GM12878 (cell line): ENCODE measurements at regions not wholly inside any gene's neighbourhood (a gene's known extent, or its start where the extent isn't known, plus 50 kb on each side); places are given as distances from the start of the nearest gene placed in this dataset.

Experiments used
- BRCA1 ChIP-seq: IDR thresholded peaks from 2 replicates; pipeline ENCODE4 v1.6.1; 2011; ENCODE audit warnings: low read depth, low read length, improper control_type of control experiment
- CBX5 ChIP-seq: sonication (generic); IDR thresholded peaks from 2 replicates; pipeline ENCODE4 v1.6.1; 2016; ENCODE audit warnings: low read depth, moderate library complexity, mild to moderate bottlenecking, inconsistent platforms
- EED ChIP-seq: sonication (generic); IDR thresholded peaks from 2 replicates; pipeline ENCODE4 v1.6.1; 2016; ENCODE audit warnings: antibody characterized with exemption, low read depth
- EP300 ChIP-seq, 2 experiments: fragments of 150-350 bp in 1 of 2; IDR thresholded peaks; 2 replicates each; pipeline ENCODE4 v1.6.1; 2011 to 2012; ENCODE audit warnings: low read depth in 2 of 2, low read length in 2 of 2, borderline replicate concordance in 1 of 2, improper control_type of control experiment in 1 of 2, inconsistent platforms in 1 of 2; ENCODE audit not compliant: control insufficient read depth in 1 of 2
- FOXM1 ChIP-seq: IDR thresholded peaks from 2 replicates; pipeline ENCODE4 v1.6.1; 2012; ENCODE audit warnings: low read depth, mild to moderate bottlenecking, inconsistent platforms, low read length, moderate library complexity
- IKZF1 ChIP-seq: fragments of 450-650 bp; conservative IDR thresholded peaks from 2 replicates; pipeline ENCODE4 v1.6.1; 2017; ENCODE audit warnings: antibody characterized with exemption, mild to moderate bottlenecking
- IRF5 ChIP-seq: fragments of 450-650 bp; IDR thresholded peaks from 2 replicates; pipeline ENCODE4 v1.6.1; 2017; ENCODE audit warnings: borderline replicate concordance
- POLR2AphosphoS5 ChIP-seq: IDR thresholded peaks from 2 replicates; pipeline ENCODE4 v1.6.1; 2011; ENCODE audit warnings: mild to moderate bottlenecking, low read length, inconsistent platforms
- SIX5 ChIP-seq: IDR thresholded peaks from 2 replicates; pipeline ENCODE4 v1.6.1; 2011; ENCODE audit warnings: mild to moderate bottlenecking, low read depth, low read length, moderate library complexity; ENCODE audit not compliant: severe bottlenecking
- SMAD5 ChIP-seq: IDR thresholded peaks from 2 replicates; pipeline ENCODE4 v1.6.1; 2016; ENCODE audit warnings: antibody characterized with exemption, low read depth
- SMARCA5 ChIP-seq: fragments of 450-650 bp; IDR thresholded peaks from 2 replicates; pipeline ENCODE4 v1.6.1; 2017; ENCODE audit warnings: mild to moderate bottlenecking
- SPI1 ChIP-seq: IDR thresholded peaks from 2 replicates; pipeline ENCODE4 v1.6.1; 2011; ENCODE audit warnings: low read depth, mild to moderate bottlenecking, low read length, moderate library complexity, borderline replicate concordance; ENCODE audit not compliant: insufficient read depth
- STAT3 ChIP-seq: IDR thresholded peaks from 2 replicates; pipeline ENCODE4 v1.6.1; 2011; ENCODE audit warnings: low read depth, low read length, improper control_type of control experiment
- TCF12 ChIP-seq: IDR thresholded peaks from 2 replicates; pipeline ENCODE4 v1.6.1; 2011; ENCODE audit warnings: low read depth, mild to moderate bottlenecking, low read length
- TCF3 ChIP-seq: IDR thresholded peaks from 2 replicates; pipeline ENCODE4 v1.6.1; 2012; ENCODE audit warnings: low read depth, mild to moderate bottlenecking, low read length, borderline replicate concordance; ENCODE audit not compliant: insufficient read depth
- YBX1 ChIP-seq: fragments of 450-650 bp; IDR thresholded peaks from 2 replicates; pipeline ENCODE4 v1.6.1; 2016; ENCODE audit warnings: antibody characterized with exemption
- YY1 ChIP-seq: IDR thresholded peaks from 2 replicates; pipeline ENCODE4 v1.6.1; 2011; ENCODE audit warnings: low read depth, mild to moderate bottlenecking, low read length
- ZNF24 ChIP-seq: fragments of 450-650 bp; IDR thresholded peaks from 2 replicates; pipeline ENCODE4 v1.6.1; 2017; ENCODE audit warnings: antibody characterized with exemption, mild to moderate bottlenecking
- ZNF274 ChIP-seq: IDR thresholded peaks from one replicate; pipeline ENCODE4 v1.8.0; 2011; ENCODE audit not compliant: insufficient read length, insufficient read depth
- TF ChIP-seq, protein P1 (sequence below): fragments of 450-650 bp; IDR thresholded peaks from 2 replicates; pipeline ENCODE4 v1.6.1; 2017; ENCODE audit warnings: mild to moderate bottlenecking, moderate library complexity

GRCh38 chr9:36728651-36729520 is 156.2 kb downstream of the MELK start (continued):
- TF ChIP-seq SPI1 (no peak), IKZF1 (peak; percentile 68), STAT3 (no peak), EP300 (IDR thresholded peaks at IDR 0.05; ENCODE audit: borderline replicate concordance in 1 of 2, control insufficient read depth in 1 of 2, low read depth in 2 of 2, low read length in 2 of 2) (no peak), FOXM1 (no peak), ZNF274 (no peak), BRCA1 (no peak), TCF3 (no peak), SIX5 (no peak), YY1 (0 out of 2 replicates have a peak, but pooled peaks have one; percentile 46), YBX1 (no peak), ZNF24 (peak; percentile 83), SMARCA5 (no peak), CBX5 (no peak), IRF5 (no peak), SMAD5 (no peak), TCF12 (no peak), POLR2AphosphoS5 (no peak), EED (peak; percentile 70)
- TF ChIP-seq, protein P1, sequence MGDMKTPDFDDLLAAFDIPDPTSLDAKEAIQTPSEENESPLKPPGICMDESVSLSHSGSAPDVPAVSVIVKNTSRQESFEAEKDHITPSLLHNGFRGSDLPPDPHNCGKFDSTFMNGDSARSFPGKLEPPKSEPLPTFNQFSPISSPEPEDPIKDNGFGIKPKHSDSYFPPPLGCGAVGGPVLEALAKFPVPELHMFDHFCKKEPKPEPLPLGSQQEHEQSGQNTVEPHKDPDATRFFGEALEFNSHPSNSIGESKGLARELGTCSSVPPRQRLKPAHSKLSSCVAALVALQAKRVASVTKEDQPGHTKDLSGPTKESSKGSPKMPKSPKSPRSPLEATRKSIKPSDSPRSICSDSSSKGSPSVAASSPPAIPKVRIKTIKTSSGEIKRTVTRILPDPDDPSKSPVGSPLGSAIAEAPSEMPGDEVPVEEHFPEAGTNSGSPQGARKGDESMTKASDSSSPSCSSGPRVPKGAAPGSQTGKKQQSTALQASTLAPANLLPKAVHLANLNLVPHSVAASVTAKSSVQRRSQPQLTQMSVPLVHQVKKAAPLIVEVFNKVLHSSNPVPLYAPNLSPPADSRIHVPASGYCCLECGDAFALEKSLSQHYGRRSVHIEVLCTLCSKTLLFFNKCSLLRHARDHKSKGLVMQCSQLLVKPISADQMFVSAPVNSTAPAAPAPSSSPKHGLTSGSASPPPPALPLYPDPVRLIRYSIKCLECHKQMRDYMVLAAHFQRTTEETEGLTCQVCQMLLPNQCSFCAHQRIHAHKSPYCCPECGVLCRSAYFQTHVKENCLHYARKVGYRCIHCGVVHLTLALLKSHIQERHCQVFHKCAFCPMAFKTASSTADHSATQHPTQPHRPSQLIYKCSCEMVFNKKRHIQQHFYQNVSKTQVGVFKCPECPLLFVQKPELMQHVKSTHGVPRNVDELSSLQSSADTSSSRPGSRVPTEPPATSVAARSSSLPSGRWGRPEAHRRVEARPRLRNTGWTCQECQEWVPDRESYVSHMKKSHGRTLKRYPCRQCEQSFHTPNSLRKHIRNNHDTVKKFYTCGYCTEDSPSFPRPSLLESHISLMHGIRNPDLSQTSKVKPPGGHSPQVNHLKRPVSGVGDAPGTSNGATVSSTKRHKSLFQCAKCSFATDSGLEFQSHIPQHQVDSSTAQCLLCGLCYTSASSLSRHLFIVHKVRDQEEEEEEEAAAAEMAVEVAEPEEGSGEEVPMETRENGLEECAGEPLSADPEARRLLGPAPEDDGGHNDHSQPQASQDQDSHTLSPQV, result no peak
